GM19351 (cell line): ENCODE measurements at regions not wholly inside any gene's neighbourhood (a gene's known extent, or its start where the extent isn't known, plus 50 kb on each side); places are given as distances from the start of the nearest gene placed in this dataset.

Source experiments
- ATAC-seq: cut with Tn5 transposase; IDR thresholded peaks from one replicate; pipeline ENCODE4 v1.9.1; 2021; ENCODE audit warnings: mild to moderate bottlenecking, moderate library complexity; ENCODE audit not compliant: unreplicated experiment

GRCh38 chr14:61226015-61226654, 55.0 kb downstream of the TMEM30B start:
- no peak for ATAC-seq

GRCh38 chr14:61225344-61225743, 55.8 kb downstream of the TMEM30B start:
- no peak for ATAC-seq

GRCh38 chr14:61223552-61223951, 57.6 kb downstream of the TMEM30B start:
- ATAC-seq: no peak

- no peak for ATAC-seq
Measured at GRCh38 chr14:61222388-61222787, 58.8 kb downstream of the TMEM30B start.

GRCh38 chr14:61221906-61222305, 59.2 kb downstream of the TMEM30B start:
- ATAC-seq: no peak

GRCh38 chr14:61219673-61220072, 61.5 kb downstream of the TMEM30B start:
- ATAC-seq: no peak

GRCh38 chr14:61219256-61219655, 61.9 kb downstream of the TMEM30B start:
- no peak for ATAC-seq

- no peak for ATAC-seq
Measured at GRCh38 chr14:61218767-61219166, 62.4 kb downstream of the TMEM30B start.

- no peak for ATAC-seq
Measured at GRCh38 chr14:61218157-61218556, 63.0 kb downstream of the TMEM30B start.

GRCh38 chr14:61217516-61217915, 63.6 kb downstream of the TMEM30B start:
- no peak for ATAC-seq

GRCh38 chr14:61215222-61216020, 65.7 kb downstream of the TMEM30B start:
- ATAC-seq: no peak

- ATAC-seq: no peak
Measured at GRCh38 chr14:61213920-61214319, 67.2 kb downstream of the TMEM30B start.

GRCh38 chr14:61213191-61213621, 67.9 kb downstream of the TMEM30B start:
- no peak for ATAC-seq

- no peak for ATAC-seq
Measured at GRCh38 chr14:61212546-61212945, 68.6 kb downstream of the TMEM30B start.

GRCh38 chr14:61211476-61212255, 69.5 kb downstream of the TMEM30B start:
- no peak for ATAC-seq

GRCh38 chr14:61203081-61203753, 77.9 kb downstream of the TMEM30B start:
- ATAC-seq: no peak

GRCh38 chr14:61202124-61202523, 79.0 kb downstream of the TMEM30B start:
- ATAC-seq: no peak

- ATAC-seq: no peak
Measured at GRCh38 chr14:61201171-61201570, 80.0 kb downstream of the TMEM30B start.

GRCh38 chr14:61197416-61197815, 83.7 kb downstream of the TMEM30B start:
- no peak for ATAC-seq

- ATAC-seq: no peak
Measured at GRCh38 chr14:61196792-61197191, 84.3 kb downstream of the TMEM30B start.

- ATAC-seq: no peak
Measured at GRCh38 chr14:61196034-61196433, 85.1 kb downstream of the TMEM30B start.
